Pancreas (tissue), 10 donors: ENCODE measurements at regions not wholly inside any gene's neighbourhood (a gene's known extent, or its start where the extent isn't known, plus 50 kb on each side); places are given as distances from the start of the nearest gene placed in this dataset.

Experiments used
- ATAC-seq, 4 donors: fragments of 200-7000 bp; cut with Tn5 transposase; one replicate each; pipeline versions ENCODE4 v1.8.0 to v1.9.1; 2020; ENCODE audit warnings: mild to moderate bottlenecking in 4 of 4, moderate library complexity in 4 of 4
- DNase-seq, 6 donors: peaks; one replicate each; pipeline ENCODE4 v3.0.0-alpha.2; 2020
- FAIRE-seq: peaks from 2 replicates; lab custom pipeline; 2012; peaks lifted over from hg19 to GRCh38; lab: Jason Lieb, UNC
- H3K27ac ChIP-seq, 4 donors: fragments of 200-600 bp; sonication (generic); 1 replicate in 3 of 4; 2 replicates in 1 of 4; pipeline versions ENCODE4 v1.5.0 to v1.8.0; 2020
- H3K27me3 ChIP-seq, 4 donors: fragments of 200-600 bp; one replicate each; pipeline ENCODE4 v1.8.0; 2021
- H3K36me3 ChIP-seq, 3 donors: fragments of 200-600 bp; sonication (generic) in 1 of 3; one replicate each; pipeline versions ENCODE4 v1.5.0 to v1.8.0; 2020 to 2021
- H3K4me1 ChIP-seq, 3 donors: fragments of 200-600 bp; one replicate each; pipeline ENCODE4 v1.8.0; 2021
- H3K4me3 ChIP-seq, 4 donors: fragments of 200-600 bp; sonication (generic) in 2 of 4; one replicate each; pipeline versions ENCODE4 v1.5.0 to v1.8.0; 2020 to 2021
- H3K9me3 ChIP-seq, 4 donors: fragments of 200-600 bp; one replicate each; pipeline ENCODE4 v1.8.0; 2021
- WGBS, 2 donors: extraction: QIAGEN DNeasy Blood & Tissue Kit; methylation state at CpG; one replicate each; pipeline ENCODE4 v1.1.7; 2013; 5-methylcytosine and 5-hydroxymethylcytosine counted together
- intact Hi-C, 3 donors: fragments of 100-400 bp; cut with DNase I; formaldehyde crosslinking; loops; one replicate each; pipeline versions ENCODE4 v1.11.1 to v1.14.2; 2022
- TF ChIP-seq, protein P1 (sequence below), 4 donors: fragments of 200-600 bp; sonication (generic) in 3 of 4; IDR thresholded peaks; one replicate each; pipeline versions ENCODE4 v1.5.0 to v1.8.0; 2021; ENCODE audit warnings: antibody characterized with exemption in 4 of 4
- donor health status: healthy with polysubstance abuse.
- donor health status: DM: no; HTN: no; CAD: no; lungs with moderate emphysema.
- donor health status: DM: no; HTN: no; CAD: no.
- donor health status: control.
- donor health status: control.
- donor health status: Bipolar disorder and iron deficiency.
- donor health status: DM: yes; HTN: yes; CAD: no.
- donor health status: DM: no; HTN: no; CAD: no.
- donor health status: DM: no; HTN: no; CAD: no.
- donor health status: DM: yes; HTN: yes; CAD: no.

- Histone ChIP-seq H3K4me3 (no peak overlapping the region), H3K27me3 (no peaks in the 10 kb centered on the region), H3K36me3 (no peaks in the 10 kb centered on the region), H3K27ac (no peak overlapping the region), H3K9me3 (no peaks in the 10 kb centered on the region), H3K4me1 (no peaks in the 10 kb centered on the region)
- no peak for FAIRE-seq
- 64 to 73% methylated on average over 10 of the region's 10 CpGs for WGBS, 2 donors
- no peak for DNase-seq
- no peak for ATAC-seq
- TF ChIP-seq, protein P1, sequence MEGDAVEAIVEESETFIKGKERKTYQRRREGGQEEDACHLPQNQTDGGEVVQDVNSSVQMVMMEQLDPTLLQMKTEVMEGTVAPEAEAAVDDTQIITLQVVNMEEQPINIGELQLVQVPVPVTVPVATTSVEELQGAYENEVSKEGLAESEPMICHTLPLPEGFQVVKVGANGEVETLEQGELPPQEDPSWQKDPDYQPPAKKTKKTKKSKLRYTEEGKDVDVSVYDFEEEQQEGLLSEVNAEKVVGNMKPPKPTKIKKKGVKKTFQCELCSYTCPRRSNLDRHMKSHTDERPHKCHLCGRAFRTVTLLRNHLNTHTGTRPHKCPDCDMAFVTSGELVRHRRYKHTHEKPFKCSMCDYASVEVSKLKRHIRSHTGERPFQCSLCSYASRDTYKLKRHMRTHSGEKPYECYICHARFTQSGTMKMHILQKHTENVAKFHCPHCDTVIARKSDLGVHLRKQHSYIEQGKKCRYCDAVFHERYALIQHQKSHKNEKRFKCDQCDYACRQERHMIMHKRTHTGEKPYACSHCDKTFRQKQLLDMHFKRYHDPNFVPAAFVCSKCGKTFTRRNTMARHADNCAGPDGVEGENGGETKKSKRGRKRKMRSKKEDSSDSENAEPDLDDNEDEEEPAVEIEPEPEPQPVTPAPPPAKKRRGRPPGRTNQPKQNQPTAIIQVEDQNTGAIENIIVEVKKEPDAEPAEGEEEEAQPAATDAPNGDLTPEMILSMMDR (IDR thresholded peaks at IDR 0.05) = no peak
- intact Hi-C loops = no loop called here
These were observed 116.4 kb upstream of the SNTG2 start for GRCh38 chr2:834233-834632.

- Histone ChIP-seq H3K4me3 (no peak overlapping the region), H3K27me3 (no peaks in the 10 kb centered on the region), H3K4me1 (no peaks in the 10 kb centered on the region), H3K27ac (no peak overlapping the region), H3K36me3 (no peaks in the 10 kb centered on the region), H3K9me3 (no peaks in the 10 kb centered on the region)
- ATAC-seq = no peak
- FAIRE-seq = no peak
- WGBS, 2 donors = 54 to 60% methylated on average over 5 of the region's 5 CpGs
- DNase-seq = no peak
- TF ChIP-seq, protein P1 (IDR thresholded peaks at IDR 0.05) = no peak
- intact Hi-C loops = no loop called here
These were observed 117.5 kb upstream of the SNTG2 start for GRCh38 chr2:833180-833579.

GRCh38 chr2:832635-833034, 118.0 kb upstream of the SNTG2 start:
- 66 to 73% methylated on average over 2 of the region's 2 CpGs for WGBS, 2 donors
- FAIRE-seq = no peak
- ATAC-seq = no peak

DNA sequence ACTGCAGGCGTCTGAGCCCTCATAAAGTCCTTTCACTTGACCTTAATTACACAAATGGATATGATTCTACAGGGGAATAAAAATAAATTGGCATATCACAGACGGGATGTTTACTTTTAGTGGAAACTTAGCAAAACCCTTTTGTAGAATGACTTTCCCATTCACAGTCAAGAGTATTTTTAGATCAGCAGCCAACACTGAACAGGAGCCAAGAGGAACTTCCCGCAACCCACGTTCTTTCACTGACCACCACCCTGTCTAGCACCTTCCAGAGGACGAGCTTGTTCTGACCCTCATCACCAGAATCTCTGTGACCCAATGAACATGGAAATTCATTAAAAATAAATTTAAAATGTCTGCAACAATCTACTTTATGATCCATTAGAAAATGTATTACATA, 119.0 kb upstream of the SNTG2 start:
- no peak overlapping the region for H3K27ac ChIP-seq
- ATAC-seq (no peak), DNase-seq (no peak), FAIRE-seq (no peak)
- H3K9me3 ChIP-seq = peaks cover 0 to 2% (median 0%) of the 10 kb centered on the region in 4 donors
- TF ChIP-seq, protein P1 (IDR thresholded peaks at IDR 0.05) = no peak
- no peak overlapping the region for H3K4me3 ChIP-seq
- no peaks in the 10 kb centered on the region for H3K36me3 ChIP-seq
- H3K27me3 ChIP-seq = no peaks in the 10 kb centered on the region
- intact Hi-C loops = no loop called here
- H3K4me1 ChIP-seq = no peaks in the 10 kb centered on the region
- 29 to 37% methylated on average over 5 of the region's 5 CpGs for WGBS, 2 donors

More at GRCh38 chr2:832635-833034, 118.0 kb upstream of the SNTG2 start:
- TF ChIP-seq, protein P1 (IDR thresholded peaks at IDR 0.05) = no peak
- intact Hi-C loops = no loop called here
- Histone ChIP-seq H3K4me1 (no peaks in the 10 kb centered on the region), H3K4me3 (no peak overlapping the region), H3K27ac (no peak overlapping the region), H3K9me3 (no peaks in the 10 kb centered on the region), H3K27me3 (no peaks in the 10 kb centered on the region), H3K36me3 (no peaks in the 10 kb centered on the region)
- no peak for DNase-seq

DNA sequence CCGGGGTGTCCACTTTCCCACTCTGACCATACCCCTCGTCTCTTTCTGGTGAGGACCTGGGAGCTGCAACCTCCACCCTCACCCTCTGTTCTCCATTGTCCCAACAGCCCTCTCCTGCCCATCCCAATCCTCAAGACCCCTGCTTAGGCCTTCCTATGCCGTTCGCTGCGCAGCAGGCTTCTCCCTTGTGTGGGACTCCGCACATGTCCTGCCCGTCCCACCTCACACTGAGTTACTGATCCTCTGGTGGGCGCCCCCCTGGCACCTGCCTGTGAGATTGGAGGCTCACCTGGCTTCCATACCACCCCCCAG, 119.5 kb upstream of the SNTG2 start:
- DNase-seq (no peak), ATAC-seq (no peak), FAIRE-seq (no peak)
- intact Hi-C loops = no loop called here
- 80 to 87% methylated on average over 8 of the region's 8 CpGs for WGBS, 2 donors
- Histone ChIP-seq H3K9me3 (peaks cover 0 to 3% (median 0%) of the 10 kb centered on the region in 4 donors), H3K27ac (no peak overlapping the region), H3K27me3 (no peaks in the 10 kb centered on the region), H3K36me3 (no peaks in the 10 kb centered on the region), H3K4me1 (no peaks in the 10 kb centered on the region), H3K4me3 (no peak overlapping the region)
- TF ChIP-seq, protein P1 (IDR thresholded peaks at IDR 0.05) = no peak
